A549 (cell line): ENCODE measurements at regions not wholly inside any gene's neighbourhood (a gene's known extent, or its start where the extent isn't known, plus 50 kb on each side); places are given as distances from the start of the nearest gene placed in this dataset.

ENCODE experiments used
- ATAC-seq, 2 experiments: fragments of 200-7000 bp in 1 of 2; fragments of >200 bp in 1 of 2; cut with Nextera tagmentation in 1 of 2; cut with Tn5 transposase in 1 of 2; 3 replicates each; pipeline versions ENCODE4 v1.8.0 to v1.9.1; 2018 to 2020; ENCODE audit warnings: mild to moderate bottlenecking in 1 of 2, moderate library complexity in 1 of 2
- CTCF ChIA-PET: fragments of 300-600 bp; sonication (Branson Sonifier 250); formaldehyde crosslinking; extraction: SDS; loops from one replicate; lab custom pipeline; 2021; ENCODE audit warnings: antibody characterized with exemption, inconsistent platforms; lab: Yijun Ruan, JAX
- POLR2A ChIA-PET: fragments of 350-600 bp; formaldehyde crosslinking; extraction: SDS; loops from one replicate; lab custom pipeline; 2021; ENCODE audit warnings: antibody characterized with exemption, inconsistent platforms; lab: Yijun Ruan, JAX
- DNase-seq, 2 experiments: peaks; one replicate each; pipeline versions ENCODE4 v3.0.0 to v3.0.0-alpha.2; 2011 to 2016; ENCODE audit warnings: low read depth in 1 of 2, low spot score in 1 of 2
- FAIRE-seq: peaks from 2 replicates; lab custom pipeline; 2011; peaks lifted over from hg19 to GRCh38; lab: Jason Lieb, UNC
- H3K27ac ChIP-seq, 2 experiments: fragments of >200 bp; sonication (Bioruptor Twin); formaldehyde crosslinking; 3 replicates each; pipeline ENCODE4 v1.5.1; 2016 to 2017
- H3K4me1 ChIP-seq: fragments of >200 bp; sonication (Bioruptor Twin); formaldehyde crosslinking; 3 replicates; pipeline ENCODE4 v1.6.1; 2016
- H3K4me2 ChIP-seq: fragments of >200 bp; sonication (Bioruptor Twin); formaldehyde crosslinking; 3 replicates; pipeline ENCODE4 v1.6.1; 2016
- H3K4me3 ChIP-seq: fragments of >200 bp; sonication (Bioruptor Twin); formaldehyde crosslinking; 3 replicates; pipeline ENCODE4 v1.5.1; 2016
- H3K9me3 ChIP-seq: fragments of >200 bp; sonication (Bioruptor Twin); formaldehyde crosslinking; 3 replicates; pipeline ENCODE4 v1.6.1; 2016
- CEBPB ChIP-seq, 2 experiments: fragments of >200 bp in 1 of 2; sonication (Bioruptor Twin) in 1 of 2; formaldehyde crosslinking in 1 of 2; IDR thresholded peaks; 2 replicates each; pipeline ENCODE4 v1.6.1; 2012 to 2016
- CHD4 ChIP-seq: fragments of 200-600 bp; sonication (generic); IDR thresholded peaks from 2 replicates; pipeline ENCODE4 v1.6.1; 2016; ENCODE audit warnings: antibody characterized with exemption, mild to moderate bottlenecking, borderline replicate concordance
- E2F6 ChIP-seq: IDR thresholded peaks from 2 replicates; pipeline ENCODE4 v1.6.1; 2012; ENCODE audit warnings: low read depth, borderline replicate concordance
- EP300 ChIP-seq, 2 experiments: fragments of >200 bp; sonication (Bioruptor Twin); formaldehyde crosslinking; IDR thresholded peaks; 2 replicates in 1 of 2; 3 replicates in 1 of 2; pipeline ENCODE4 v1.6.1; 2016 to 2017
- ESRRA ChIP-seq: fragments of 150-350 bp; IDR thresholded peaks from 2 replicates; pipeline ENCODE4 v1.6.1; 2014; ENCODE audit warnings: mild to moderate bottlenecking, low read length, borderline replicate concordance
- FOSB ChIP-seq: fragments of 250-450 bp; sonication (Bioruptor Pico); IDR thresholded peaks from 2 replicates; pipeline ENCODE4 v1.5.0; 2020; ENCODE audit warnings: mild to moderate bottlenecking, moderate library complexity
- HDAC2 ChIP-seq: fragments of 200-600 bp; sonication (generic); IDR thresholded peaks from 2 replicates; pipeline ENCODE4 v1.6.1; 2016
- HMGXB4 ChIP-seq: fragments of 250-450 bp; sonication (Bioruptor Pico); IDR thresholded peaks from 2 replicates; pipeline ENCODE4 v1.5.0; 2021; ENCODE audit warnings: mild to moderate bottlenecking, moderate library complexity, borderline replicate concordance
- HOXB5 ChIP-seq: fragments of 250-450 bp; sonication (Bioruptor Pico); IDR thresholded peaks from 2 replicates; pipeline ENCODE4 v1.5.0; 2020; ENCODE audit warnings: mild to moderate bottlenecking, moderate library complexity
- JUN ChIP-seq, 2 experiments: fragments of >200 bp; sonication (Bioruptor Twin); formaldehyde crosslinking; IDR thresholded peaks; 2 replicates in 1 of 2; 3 replicates in 1 of 2; pipeline ENCODE4 v1.6.1; 2016 to 2017
- JUNB ChIP-seq: fragments of >200 bp; sonication (Bioruptor Twin); formaldehyde crosslinking; IDR thresholded peaks from 2 replicates; pipeline ENCODE4 v1.6.1; 2016
- KDM1A ChIP-seq: fragments of 200-600 bp; sonication (generic); IDR thresholded peaks from 2 replicates; pipeline ENCODE4 v1.6.1; 2016; ENCODE audit warnings: low read depth, mild to moderate bottlenecking
- PHF8 ChIP-seq: fragments of 200-600 bp; sonication (generic); IDR thresholded peaks from 2 replicates; pipeline ENCODE4 v1.6.1; 2016; ENCODE audit warnings: low read depth, mild to moderate bottlenecking, antibody characterized with exemption, moderate library complexity, borderline replicate concordance
- POLR2A ChIP-seq: IDR thresholded peaks from 2 replicates; pipeline ENCODE4 v1.6.1; 2012; ENCODE audit warnings: mild to moderate bottlenecking, low read length
- POLR2AphosphoS2 ChIP-seq: conservative IDR thresholded peaks from 2 replicates; pipeline ENCODE4 v1.6.1; 2012; ENCODE audit warnings: low read length, improper control_type of control experiment, inconsistent platforms
- RARB ChIP-seq: fragments of 250-450 bp; sonication (Bioruptor Pico); IDR thresholded peaks from 2 replicates; pipeline ENCODE4 v1.8.0; 2021; ENCODE audit warnings: mild to moderate bottlenecking, moderate library complexity
- SMC3 ChIP-seq: fragments of >200 bp; sonication (Bioruptor Twin); formaldehyde crosslinking; IDR thresholded peaks from 3 replicates; pipeline ENCODE4 v1.6.1; 2018; ENCODE audit warnings: inconsistent platforms
- SREBF2 ChIP-seq: fragments of 450-650 bp; IDR thresholded peaks from 2 replicates; pipeline ENCODE4 v1.6.1; 2014; ENCODE audit warnings: mild to moderate bottlenecking, moderate library complexity
- WGBS: methylation state at CpG from one replicate; pipeline ENCODE4 v1.1.6; 2017; ENCODE audit errors: missing lambda C conversion rate; 5-methylcytosine and 5-hydroxymethylcytosine counted together
- TF ChIP-seq, protein P1 (sequence below): fragments of >200 bp; sonication (Bioruptor Twin); formaldehyde crosslinking; IDR thresholded peaks from 2 replicates; pipeline ENCODE4 v1.6.1; 2016
- TF ChIP-seq, protein P2 (sequence below): fragments of 450-650 bp; IDR thresholded peaks from 2 replicates; pipeline ENCODE4 v1.6.1; 2014; ENCODE audit warnings: antibody characterized with exemption
- TF ChIP-seq, protein P3 (sequence below): fragments of >200 bp; sonication (Bioruptor Twin); formaldehyde crosslinking; IDR thresholded peaks from 3 replicates; pipeline ENCODE4 v1.5.1; 2016

DNA sequence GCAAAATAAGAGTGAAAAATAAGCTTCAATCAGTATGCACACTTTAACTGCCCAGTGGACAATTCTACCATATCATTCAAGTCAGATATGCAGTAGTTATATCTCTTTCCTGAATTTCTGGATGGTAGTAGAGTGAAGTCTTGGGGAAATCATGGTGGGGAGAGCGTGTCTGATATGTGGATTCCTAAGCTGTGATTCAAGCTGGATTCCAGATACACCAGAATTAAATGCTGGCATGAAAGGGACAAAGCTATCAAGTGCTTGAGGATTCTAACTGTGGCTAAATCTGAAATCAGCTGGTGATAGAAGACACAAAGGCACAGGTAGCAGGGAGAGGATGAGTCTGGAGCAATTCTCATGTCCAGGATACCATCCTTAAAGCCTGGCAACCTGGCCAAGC is 323.5 kb downstream of the DUSP10 start:
- TF ChIP-seq, protein P1, sequence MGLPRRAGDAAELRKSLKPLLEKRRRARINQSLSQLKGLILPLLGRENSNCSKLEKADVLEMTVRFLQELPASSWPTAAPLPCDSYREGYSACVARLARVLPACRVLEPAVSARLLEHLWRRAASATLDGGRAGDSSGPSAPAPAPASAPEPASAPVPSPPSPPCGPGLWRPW, result no peak
- TF ChIP-seq CHD4 (no peak), SMC3 (no peak), CEBPB (IDR thresholded peaks at IDR 0.05) (no peak)
- TF ChIP-seq, protein P2, sequence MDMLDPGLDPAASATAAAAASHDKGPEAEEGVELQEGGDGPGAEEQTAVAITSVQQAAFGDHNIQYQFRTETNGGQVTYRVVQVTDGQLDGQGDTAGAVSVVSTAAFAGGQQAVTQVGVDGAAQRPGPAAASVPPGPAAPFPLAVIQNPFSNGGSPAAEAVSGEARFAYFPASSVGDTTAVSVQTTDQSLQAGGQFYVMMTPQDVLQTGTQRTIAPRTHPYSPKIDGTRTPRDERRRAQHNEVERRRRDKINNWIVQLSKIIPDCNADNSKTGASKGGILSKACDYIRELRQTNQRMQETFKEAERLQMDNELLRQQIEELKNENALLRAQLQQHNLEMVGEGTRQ, result no peak
- no peak overlapping the region for H3K4me3 ChIP-seq
- ChIA-PET CTCF (interaction anchor here (2.0 kb wide), 1 partner anchor 17 kb away, joined by 12 read pairs; no protein-coding TSS in a partner anchor), POLR2A (no interaction called here)
- DNase-seq (no peak), ATAC-seq (no peak), FAIRE-seq (no peak)
- no peak overlapping the region for H3K27ac ChIP-seq
- no peaks in the 10 kb centered on the region for H3K9me3 ChIP-seq
- no peaks in the 10 kb centered on the region for H3K4me1 ChIP-seq
- WGBS, result 68% methylated on average over 1 of the region's 1 CpG
- no peak overlapping the region for H3K4me2 ChIP-seq

GRCh38 chr1:221419513-221420095 is 322.3 kb downstream of the DUSP10 start:
- no peak for DNase-seq
- no peak for FAIRE-seq
- no peaks in the 10 kb centered on the region for H3K4me1 ChIP-seq
- POLR2A ChIA-PET, result no interaction called here
- no peak for TF ChIP-seq SREBF2
- TF ChIP-seq FOSB (CRISPR knock-in tag), result no peak
- TF ChIP-seq EP300 (IDR thresholded peaks at IDR 0.05), result no peak
- TF ChIP-seq POLR2AphosphoS2, result no peak
- no peak for TF ChIP-seq RARB (CRISPR knock-in tag)
- TF ChIP-seq HDAC2, result no peak
- TF ChIP-seq, protein P3, sequence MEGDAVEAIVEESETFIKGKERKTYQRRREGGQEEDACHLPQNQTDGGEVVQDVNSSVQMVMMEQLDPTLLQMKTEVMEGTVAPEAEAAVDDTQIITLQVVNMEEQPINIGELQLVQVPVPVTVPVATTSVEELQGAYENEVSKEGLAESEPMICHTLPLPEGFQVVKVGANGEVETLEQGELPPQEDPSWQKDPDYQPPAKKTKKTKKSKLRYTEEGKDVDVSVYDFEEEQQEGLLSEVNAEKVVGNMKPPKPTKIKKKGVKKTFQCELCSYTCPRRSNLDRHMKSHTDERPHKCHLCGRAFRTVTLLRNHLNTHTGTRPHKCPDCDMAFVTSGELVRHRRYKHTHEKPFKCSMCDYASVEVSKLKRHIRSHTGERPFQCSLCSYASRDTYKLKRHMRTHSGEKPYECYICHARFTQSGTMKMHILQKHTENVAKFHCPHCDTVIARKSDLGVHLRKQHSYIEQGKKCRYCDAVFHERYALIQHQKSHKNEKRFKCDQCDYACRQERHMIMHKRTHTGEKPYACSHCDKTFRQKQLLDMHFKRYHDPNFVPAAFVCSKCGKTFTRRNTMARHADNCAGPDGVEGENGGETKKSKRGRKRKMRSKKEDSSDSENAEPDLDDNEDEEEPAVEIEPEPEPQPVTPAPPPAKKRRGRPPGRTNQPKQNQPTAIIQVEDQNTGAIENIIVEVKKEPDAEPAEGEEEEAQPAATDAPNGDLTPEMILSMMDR, result no peak
- TF ChIP-seq, protein P1, result no peak
- TF ChIP-seq CHD4, result no peak
- TF ChIP-seq ESRRA, result no peak
- TF ChIP-seq KDM1A, result no peak
- TF ChIP-seq PHF8, result no peak
- TF ChIP-seq HMGXB4 (CRISPR knock-in tag), result no peak
- TF ChIP-seq, protein P2, result no peak
- no peak for TF ChIP-seq JUNB
- TF ChIP-seq E2F6, result no peak
- no peak for TF ChIP-seq POLR2A
- no peak for TF ChIP-seq JUN (IDR thresholded peaks at IDR 0.05)
- TF ChIP-seq HOXB5, result no peak
- TF ChIP-seq CEBPB (IDR thresholded peaks at IDR 0.05), result no peak
- TF ChIP-seq, all 56 proteins: peak for 0
- ATAC-seq, result no peak
- 62% methylated on average over 3 of the region's 3 CpGs for WGBS
- CTCF ChIA-PET, result no interaction called here
- Histone ChIP-seq H3K4me2 (no peak overlapping the region), H3K9me3 (no peaks in the 10 kb centered on the region), H3K4me3 (no peak overlapping the region), H3K27ac (no peak overlapping the region)
